SU-DHL-6 (cell line): ENCODE measurements at regions not wholly inside any gene's neighbourhood (a gene's known extent, or its start where the extent isn't known, plus 50 kb on each side); places are given as distances from the start of the nearest gene placed in this dataset.

ENCODE experiments used
- H2AFZ ChIP-seq: fragments of 200-600 bp; sonication (generic); 2 replicates; pipeline ENCODE4 v1.6.1; 2014; ENCODE audit warnings: low read depth, mild to moderate bottlenecking, moderate library complexity, mixed read lengths, antibody characterized with exemption, low read length; ENCODE audit not compliant: severe bottlenecking
- H3F3A ChIP-seq: fragments of 200-600 bp; shearing (Covaris generic); 2 replicates; pipeline ENCODE4 v1.6.0; 2016; ENCODE audit warnings: antibody characterized with exemption, mild to moderate bottlenecking; ENCODE audit not compliant: insufficient read depth
- H3K27ac ChIP-seq: fragments of 200-600 bp; sonication (generic); 2 replicates; pipeline ENCODE4 v1.5.1; 2016; ENCODE audit warnings: low read depth, mild to moderate bottlenecking, low read length, moderate library complexity, mixed read lengths
- H3K27me3 ChIP-seq: fragments of 200-600 bp; sonication (generic), shearing (Covaris generic); 2 replicates; pipeline ENCODE4 v1.6.0; 2014; ENCODE audit warnings: mild to moderate bottlenecking, low read length
- H3K36me3 ChIP-seq: fragments of 200-600 bp; sonication (generic); 2 replicates; pipeline ENCODE4 v1.6.1; 2014; ENCODE audit warnings: mild to moderate bottlenecking, low read length, mixed read lengths
- H3K4me2 ChIP-seq: fragments of 300-600, 200-600 bp; shearing (Covaris generic), sonication (generic); 2 replicates; pipeline ENCODE4 v1.6.0; 2014; ENCODE audit warnings: low read length, low read depth, mild to moderate bottlenecking; ENCODE audit not compliant: poor library complexity, severe bottlenecking
- H3K4me3 ChIP-seq: fragments of 200-600 bp; sonication (generic); 2 replicates; pipeline ENCODE4 v1.5.1; 2014; ENCODE audit warnings: antibody characterized with exemption, low read length, mild to moderate bottlenecking, mixed read lengths; ENCODE audit not compliant: insufficient read depth, poor library complexity, severe bottlenecking
- H3K79me2 ChIP-seq: fragments of 200-600 bp; sonication (generic); 2 replicates; pipeline ENCODE4 v1.6.1; 2014; ENCODE audit warnings: mild to moderate bottlenecking, low read length, moderate library complexity; ENCODE audit not compliant: insufficient read depth
- H3K9ac ChIP-seq: fragments of 200-600 bp; sonication (generic); 2 replicates; pipeline ENCODE4 v1.7.0; 2014; ENCODE audit warnings: mild to moderate bottlenecking, low read length
- H3K9me2 ChIP-seq: fragments of 200-600 bp; sonication (generic); replicated peaks from 2 replicates; pipeline ENCODE4 v1.6.1; 2014; ENCODE audit warnings: low read length; ENCODE audit not compliant: insufficient read depth
- H3K9me3 ChIP-seq: fragments of 200-600 bp; sonication (generic); 2 replicates; pipeline ENCODE4 v1.6.1; 2014; ENCODE audit warnings: low read length, mixed read lengths; ENCODE audit not compliant: insufficient read depth
- H4K20me1 ChIP-seq: fragments of 200-600 bp; sonication (generic); 2 replicates; pipeline ENCODE4 v1.6.1; 2014; ENCODE audit warnings: low read depth, mild to moderate bottlenecking, antibody characterized with exemption, low read length, moderate library complexity, mixed read lengths
- EZH2phosphoT487 ChIP-seq: fragments of 200-600 bp; sonication (generic), shearing (Covaris generic); conservative IDR thresholded peaks from 2 replicates; pipeline ENCODE4 v1.6.1; 2018; ENCODE audit warnings: mild to moderate bottlenecking, antibody characterized with exemption, low read length, moderate library complexity, mixed read lengths
- TF ChIP-seq, protein P1 (sequence below): fragments of 200-600 bp; sonication (generic); IDR thresholded peaks from one replicate; pipeline ENCODE4 v1.5.1; 2017; ENCODE audit warnings: antibody characterized with exemption, mild to moderate bottlenecking, low read length, moderate library complexity; ENCODE audit not compliant: insufficient read depth, poor library complexity, severe bottlenecking

DNA sequence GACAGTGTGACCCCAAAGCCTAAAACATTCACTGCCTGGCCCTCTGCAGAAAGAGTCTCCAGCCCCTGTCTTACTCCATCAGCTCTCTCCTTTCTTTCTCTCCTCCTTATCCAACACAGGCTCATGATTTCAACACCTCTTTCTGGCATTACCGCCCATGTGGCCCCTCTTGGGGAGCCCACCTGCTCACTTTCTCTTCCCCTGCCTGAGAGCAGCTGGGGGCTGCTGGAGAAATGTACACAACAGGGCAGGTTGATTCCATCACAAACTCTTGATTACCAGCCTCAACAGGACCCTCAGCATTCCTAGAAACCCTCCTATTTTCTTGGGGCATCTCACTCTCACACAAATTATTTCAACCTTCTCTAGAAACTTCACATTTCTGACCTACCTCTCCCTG lies 98.3 kb downstream of the ABHD5 start:
- no peak overlapping the region for H2AFZ ChIP-seq
- no peaks in the 10 kb centered on the region for H3K9me2 ChIP-seq
- H3K27me3 ChIP-seq, result no peaks in the 10 kb centered on the region
- no peak overlapping the region for H3K9ac ChIP-seq
- no peaks in the 10 kb centered on the region for H4K20me1 ChIP-seq
- H3K36me3 ChIP-seq, result no peaks in the 10 kb centered on the region
- TF ChIP-seq, protein P1, sequence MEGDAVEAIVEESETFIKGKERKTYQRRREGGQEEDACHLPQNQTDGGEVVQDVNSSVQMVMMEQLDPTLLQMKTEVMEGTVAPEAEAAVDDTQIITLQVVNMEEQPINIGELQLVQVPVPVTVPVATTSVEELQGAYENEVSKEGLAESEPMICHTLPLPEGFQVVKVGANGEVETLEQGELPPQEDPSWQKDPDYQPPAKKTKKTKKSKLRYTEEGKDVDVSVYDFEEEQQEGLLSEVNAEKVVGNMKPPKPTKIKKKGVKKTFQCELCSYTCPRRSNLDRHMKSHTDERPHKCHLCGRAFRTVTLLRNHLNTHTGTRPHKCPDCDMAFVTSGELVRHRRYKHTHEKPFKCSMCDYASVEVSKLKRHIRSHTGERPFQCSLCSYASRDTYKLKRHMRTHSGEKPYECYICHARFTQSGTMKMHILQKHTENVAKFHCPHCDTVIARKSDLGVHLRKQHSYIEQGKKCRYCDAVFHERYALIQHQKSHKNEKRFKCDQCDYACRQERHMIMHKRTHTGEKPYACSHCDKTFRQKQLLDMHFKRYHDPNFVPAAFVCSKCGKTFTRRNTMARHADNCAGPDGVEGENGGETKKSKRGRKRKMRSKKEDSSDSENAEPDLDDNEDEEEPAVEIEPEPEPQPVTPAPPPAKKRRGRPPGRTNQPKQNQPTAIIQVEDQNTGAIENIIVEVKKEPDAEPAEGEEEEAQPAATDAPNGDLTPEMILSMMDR, result no peak
- no peak for TF ChIP-seq EZH2phosphoT487
- no peak overlapping the region for H3K4me3 ChIP-seq
- H3F3A ChIP-seq, result no peaks in the 10 kb centered on the region
- H3K27ac ChIP-seq, result no peak overlapping the region
- H3K79me2 ChIP-seq, result no peaks in the 10 kb centered on the region
- H3K9me3 ChIP-seq, result no peaks in the 10 kb centered on the region
- H3K4me2 ChIP-seq, result no peak overlapping the region

DNA sequence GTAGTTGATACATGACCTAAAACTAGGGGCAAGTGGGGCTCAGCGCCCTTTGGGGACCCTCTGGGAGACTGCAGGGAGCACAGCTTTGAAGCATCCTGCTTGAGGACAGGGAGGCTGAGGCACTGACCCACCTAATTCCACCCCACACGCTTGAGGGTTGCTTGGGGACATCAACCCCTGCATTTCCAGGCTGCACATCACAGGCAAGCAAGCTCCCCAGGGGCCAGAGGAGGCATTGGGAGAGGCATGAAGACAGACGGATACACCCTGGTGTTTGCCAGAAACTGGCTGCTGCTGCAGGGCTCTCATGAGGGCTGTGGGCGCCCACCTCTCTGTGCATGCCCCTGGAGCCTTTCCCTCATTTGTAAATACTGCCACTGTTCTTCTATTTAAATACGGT lies 99.3 kb downstream of the ABHD5 start:
- Histone ChIP-seq H3K36me3 (no peaks in the 10 kb centered on the region), H3K27ac (no peak overlapping the region), H3K9me2 (no peaks in the 10 kb centered on the region), H3K9me3 (no peaks in the 10 kb centered on the region), H2AFZ (no peak overlapping the region), H4K20me1 (no peaks in the 10 kb centered on the region), H3K79me2 (no peaks in the 10 kb centered on the region), H3F3A (no peaks in the 10 kb centered on the region), H3K4me2 (no peak overlapping the region), H3K9ac (no peak overlapping the region), H3K4me3 (no peak overlapping the region), H3K27me3 (no peaks in the 10 kb centered on the region)
- no peak for TF ChIP-seq EZH2phosphoT487
- TF ChIP-seq, protein P1, result no peak

DNA sequence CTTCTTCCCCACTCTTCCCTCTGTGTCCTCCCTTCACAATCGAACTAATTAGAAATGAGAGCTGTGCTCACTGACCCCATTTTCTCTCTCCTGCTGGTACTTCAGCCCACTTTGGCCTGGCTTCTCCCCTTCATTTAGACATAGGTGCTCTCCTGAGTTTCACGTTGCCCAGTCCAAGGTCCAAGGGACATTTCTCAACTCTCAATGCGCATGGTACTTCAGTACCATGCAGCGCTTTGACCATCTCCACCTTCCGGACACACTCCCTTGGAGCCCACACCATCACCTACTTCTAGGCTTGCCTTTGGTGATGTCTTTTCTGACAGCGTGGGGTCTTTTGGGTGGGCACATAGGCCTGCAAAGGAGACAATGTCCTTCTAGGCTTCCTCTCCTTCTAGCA lies 99.7 kb downstream of the ABHD5 start:
- H2AFZ ChIP-seq, result no peak overlapping the region
- H3K9ac ChIP-seq, result no peak overlapping the region
- H3K4me3 ChIP-seq, result no peak overlapping the region
- TF ChIP-seq EZH2phosphoT487, result no peak
- TF ChIP-seq, protein P1, result no peak
- H3K79me2 ChIP-seq, result no peaks in the 10 kb centered on the region
- no peaks in the 10 kb centered on the region for H3K9me2 ChIP-seq
- no peaks in the 10 kb centered on the region for H4K20me1 ChIP-seq
- H3F3A ChIP-seq, result no peaks in the 10 kb centered on the region
- H3K27me3 ChIP-seq, result no peaks in the 10 kb centered on the region
- no peaks in the 10 kb centered on the region for H3K36me3 ChIP-seq
- no peak overlapping the region for H3K4me2 ChIP-seq
- no peaks in the 10 kb centered on the region for H3K9me3 ChIP-seq
- no peak overlapping the region for H3K27ac ChIP-seq

DNA sequence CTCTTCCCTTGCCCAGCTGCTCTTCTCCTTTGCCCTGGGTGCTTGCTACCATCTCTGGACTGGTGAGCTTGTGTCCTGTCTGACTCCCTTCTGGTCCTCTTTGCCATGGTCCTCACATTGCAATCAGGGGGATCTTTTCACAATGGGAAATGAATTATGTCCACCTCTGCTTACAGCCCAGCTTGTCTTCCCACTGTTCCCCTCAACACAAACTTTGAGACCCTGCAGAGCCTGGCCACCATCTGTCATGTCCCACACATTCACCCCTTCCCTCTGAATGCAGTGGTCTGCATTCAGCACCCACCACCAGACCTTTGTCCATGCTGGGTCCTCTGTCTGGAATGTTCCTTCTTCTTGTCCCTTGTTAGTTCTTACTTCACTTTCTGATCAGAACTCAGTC lies 100.5 kb downstream of the ABHD5 start:
- Histone ChIP-seq H3K79me2 (no peaks in the 10 kb centered on the region), H3K4me3 (no peak overlapping the region), H4K20me1 (no peaks in the 10 kb centered on the region), H3K27ac (no peak overlapping the region), H3K4me2 (no peak overlapping the region), H2AFZ (no peak overlapping the region), H3F3A (no peaks in the 10 kb centered on the region), H3K9me2 (no peaks in the 10 kb centered on the region), H3K36me3 (no peaks in the 10 kb centered on the region), H3K27me3 (no peaks in the 10 kb centered on the region), H3K9ac (no peak overlapping the region), H3K9me3 (no peaks in the 10 kb centered on the region)
- TF ChIP-seq, protein P1, result no peak
- TF ChIP-seq EZH2phosphoT487, result no peak
